Stimulated activated CD8-positive, alpha-beta memory T cell treated with anti-CD3 and anti-CD28 coated beads, Interleukin-15, amount 100 ng/mL, for 24 hours (primary cell): ENCODE measurements at regions not wholly inside any gene's neighbourhood (a gene's known extent, or its start where the extent isn't known, plus 50 kb on each side); places are given as distances from the start of the nearest gene placed in this dataset.

Experiments
- DNase-seq: peaks from one replicate; pipeline ENCODE4 v3.0.0-alpha.2; 2020; ENCODE audit warnings: low read depth

DNA sequence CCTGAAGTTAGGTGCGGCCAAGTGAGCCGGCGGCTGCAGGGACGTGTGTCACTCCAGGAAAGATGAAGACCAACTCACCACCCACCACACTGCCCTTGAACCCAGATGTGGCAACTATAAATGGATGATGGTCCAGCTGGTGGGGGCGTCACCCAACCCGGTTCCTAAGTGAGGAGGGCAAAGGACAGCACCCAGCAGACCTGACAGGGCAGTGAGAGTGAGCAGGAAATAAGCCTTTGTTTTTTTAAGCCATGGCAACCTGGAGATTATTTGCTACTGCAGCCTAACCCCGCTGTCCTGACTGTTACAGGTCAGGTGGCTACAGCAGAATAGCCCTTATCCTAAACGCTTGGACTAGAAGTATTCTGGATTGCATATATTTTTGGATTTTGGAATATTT is 228.9 kb downstream of the CTTN start:
- no peak for DNase-seq

DNA sequence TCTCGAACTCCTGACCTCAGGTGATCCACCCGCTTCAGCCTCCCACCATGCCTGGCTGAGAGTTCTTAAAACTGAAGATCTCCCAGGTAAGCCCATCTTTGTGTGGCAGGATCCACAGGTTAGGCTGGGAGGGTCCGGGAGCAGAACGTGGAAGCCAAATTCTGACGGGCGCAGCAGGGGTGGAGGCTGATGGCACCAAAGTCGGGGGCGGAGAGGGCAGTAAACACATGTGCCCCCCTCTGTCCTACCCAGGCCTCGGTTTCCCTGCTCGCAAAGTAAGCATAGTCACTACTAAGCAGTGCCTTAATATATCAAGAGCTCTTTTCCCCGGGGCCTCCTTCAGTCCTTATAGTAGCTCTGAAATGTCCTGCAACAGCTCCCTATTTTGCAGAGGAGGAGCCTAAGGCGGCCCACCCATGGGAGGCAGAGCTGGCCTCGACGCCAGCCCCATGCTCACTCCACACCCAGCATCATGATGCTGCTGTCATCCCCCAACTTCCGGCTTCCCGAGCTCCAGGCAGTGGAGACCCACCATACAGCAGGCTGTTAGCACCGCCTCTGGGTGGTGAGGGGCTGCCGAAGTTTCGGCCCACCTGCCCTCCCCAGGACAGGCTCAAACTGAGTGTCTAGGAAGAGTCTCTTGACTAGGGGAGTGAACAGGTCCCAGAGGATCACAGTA is 230.0 kb downstream of the CTTN start:
- no peak for DNase-seq

DNA sequence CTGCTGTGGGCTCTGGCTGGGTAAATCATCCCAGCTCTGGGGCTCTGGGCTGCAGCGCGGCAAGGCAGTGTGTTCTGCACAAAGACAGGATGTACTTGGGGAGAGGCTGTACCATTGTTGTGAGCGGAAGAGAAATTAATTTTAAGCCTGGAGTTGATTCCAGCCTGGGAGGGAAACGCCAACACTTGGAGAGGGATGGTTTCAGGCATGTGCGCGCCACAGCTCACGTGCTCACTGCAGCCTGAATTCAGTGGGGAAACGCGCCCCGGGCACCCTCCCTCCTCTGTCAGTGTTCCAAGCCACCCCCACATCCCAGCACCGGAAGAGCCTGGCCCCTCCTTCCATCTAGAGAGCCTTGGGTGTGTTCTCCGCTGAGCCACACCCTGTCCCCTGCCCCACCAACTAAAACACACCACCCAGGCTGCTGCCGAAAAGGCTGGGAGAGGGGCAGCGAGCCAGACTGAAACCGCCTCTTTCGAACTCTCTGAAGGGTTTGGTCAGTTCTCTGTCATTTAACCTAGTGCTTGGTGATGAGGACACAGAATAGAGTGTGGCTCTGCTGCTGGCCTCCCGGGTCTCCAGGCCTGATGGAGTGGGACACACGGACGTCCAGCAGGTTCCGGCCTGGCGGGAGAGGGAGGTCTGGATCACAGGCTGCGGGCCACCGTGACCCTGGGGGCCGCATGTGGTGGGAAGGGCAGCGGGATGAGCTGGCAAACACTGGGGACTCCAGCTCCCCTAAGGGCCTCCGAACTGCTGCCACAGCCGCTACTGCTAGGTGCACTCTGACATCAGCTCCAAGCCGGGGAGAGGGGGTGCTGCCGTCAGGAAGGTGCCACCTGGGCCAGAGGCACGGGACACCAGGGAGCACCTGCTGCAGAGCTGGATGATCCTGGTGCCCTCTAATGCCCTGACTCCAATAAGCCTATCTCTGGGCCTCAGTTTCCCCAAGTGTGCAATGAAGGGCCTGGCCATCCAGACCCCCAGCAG is 230.8 kb downstream of the CTTN start:
- DNase-seq: no peak

DNA sequence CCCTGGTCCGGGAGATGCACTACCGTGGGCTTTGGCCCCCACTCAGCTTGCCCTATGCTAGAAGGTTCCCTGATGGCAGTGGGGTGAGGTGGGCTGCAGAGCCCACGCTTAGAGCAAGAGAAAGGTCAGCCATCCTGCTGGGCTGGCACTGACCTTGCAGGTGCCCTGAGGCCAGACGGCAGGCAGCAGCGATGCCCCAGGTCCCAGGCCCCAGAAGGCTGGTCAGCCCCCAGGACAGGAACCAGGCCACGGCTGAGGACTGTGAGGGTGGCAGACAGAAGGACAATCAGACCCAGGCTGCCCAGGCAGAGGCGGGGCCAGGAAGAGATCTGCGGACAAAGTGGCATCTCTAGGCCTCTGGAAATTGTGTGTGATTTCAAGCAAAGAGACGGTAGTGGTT is 231.7 kb downstream of the CTTN start:
- DNase-seq: no peak

DNA sequence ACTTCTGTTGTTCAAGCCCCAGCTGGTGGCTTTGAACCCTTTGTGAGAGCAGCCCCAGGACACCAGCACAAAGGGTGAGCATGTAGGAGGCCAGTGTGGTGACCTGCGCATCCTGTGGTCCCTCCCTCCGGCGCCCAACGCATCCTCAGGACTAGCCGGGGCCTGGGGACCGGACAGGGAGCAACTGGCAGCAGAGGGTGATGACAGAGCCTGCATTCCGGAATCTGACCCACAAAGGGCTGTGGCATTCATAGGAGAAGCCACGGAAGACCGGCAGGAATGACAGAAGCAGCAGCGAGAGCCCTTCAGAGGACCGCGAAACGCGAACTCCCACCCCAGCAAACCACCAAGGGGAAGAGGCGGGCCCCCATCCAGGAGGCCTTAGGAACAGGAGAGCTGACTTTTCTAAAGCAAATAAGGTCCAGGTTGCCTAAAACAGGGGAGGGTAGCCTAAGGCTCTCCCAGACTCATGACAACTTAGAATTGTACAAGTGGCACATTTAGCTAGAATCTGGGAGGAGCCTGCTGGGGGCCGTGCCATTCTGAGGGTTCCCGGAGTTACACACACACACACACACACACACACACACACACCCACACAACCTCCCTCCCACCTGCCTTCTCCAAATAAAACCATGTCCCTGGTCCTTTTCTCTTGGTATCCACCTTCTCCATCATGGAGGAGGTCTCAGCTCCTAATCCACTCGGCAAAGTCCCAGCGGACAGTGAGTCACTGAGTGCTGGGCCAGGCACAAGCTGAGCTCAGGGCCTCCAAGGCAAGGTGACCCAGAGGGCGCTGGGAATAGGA is 232.7 kb downstream of the CTTN start:
- no peak for DNase-seq

DNA sequence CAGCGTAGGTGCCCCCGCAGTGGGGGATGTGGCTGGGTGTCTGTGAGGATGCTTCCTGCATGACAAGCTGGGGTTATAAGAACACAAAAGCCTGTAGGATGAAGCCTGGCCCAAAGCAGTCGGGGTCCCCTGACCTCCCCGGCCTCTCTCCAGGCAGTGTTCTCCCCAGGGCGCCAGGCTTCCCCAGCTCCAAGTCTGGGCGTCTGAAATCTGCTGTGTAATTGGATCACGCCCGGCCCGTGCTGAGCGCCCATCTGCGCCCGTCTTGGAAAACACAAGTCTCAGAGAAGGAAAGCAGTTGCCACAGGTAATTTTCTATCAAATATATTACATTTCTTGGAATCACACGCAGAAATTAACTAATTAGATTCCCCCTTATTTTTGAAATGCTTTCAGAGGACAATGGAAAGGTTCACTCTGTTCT is 233.3 kb downstream of the CTTN start:
- no peak for DNase-seq

DNA sequence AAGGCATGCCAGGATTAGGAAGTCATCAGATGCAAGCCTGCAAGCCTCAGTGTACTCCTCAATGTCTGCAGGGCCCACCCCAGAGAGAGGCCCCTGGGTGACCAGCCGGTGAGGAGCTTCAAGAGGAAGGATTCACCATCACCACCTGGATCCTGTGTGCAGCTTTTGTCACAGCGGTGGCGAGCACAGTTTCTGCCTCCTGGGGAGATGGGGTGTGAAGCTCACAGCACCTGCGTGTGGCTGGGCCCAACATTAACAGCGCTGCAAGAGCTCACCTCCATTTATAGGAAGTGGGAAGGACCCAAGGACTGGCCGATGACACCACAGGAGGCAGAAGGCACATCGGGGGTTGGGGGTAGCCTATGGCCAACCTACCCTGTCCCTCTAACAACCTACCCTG is 235.3 kb downstream of the CTTN start:
- DNase-seq: no peak

DNA sequence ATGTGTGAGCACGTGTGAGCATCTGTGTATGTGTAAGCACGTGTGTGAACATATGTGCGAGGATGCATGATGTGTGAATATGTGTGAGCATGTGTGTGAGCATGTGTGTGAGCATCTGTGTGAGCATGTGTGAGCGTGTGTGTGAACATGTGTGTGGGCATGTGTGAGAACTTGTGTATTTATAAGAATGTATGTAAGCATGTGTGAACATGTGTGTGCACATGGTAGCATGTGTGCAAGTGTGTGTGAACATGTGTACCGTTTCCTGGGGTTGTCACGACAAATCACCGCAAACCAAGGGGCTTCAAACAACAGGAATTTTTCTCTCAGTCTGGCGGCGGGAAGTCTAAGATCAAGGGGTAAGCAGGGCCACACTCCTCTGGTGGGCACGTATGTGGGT is 238.3 kb downstream of the CTTN start:
- no peak for DNase-seq

DNA sequence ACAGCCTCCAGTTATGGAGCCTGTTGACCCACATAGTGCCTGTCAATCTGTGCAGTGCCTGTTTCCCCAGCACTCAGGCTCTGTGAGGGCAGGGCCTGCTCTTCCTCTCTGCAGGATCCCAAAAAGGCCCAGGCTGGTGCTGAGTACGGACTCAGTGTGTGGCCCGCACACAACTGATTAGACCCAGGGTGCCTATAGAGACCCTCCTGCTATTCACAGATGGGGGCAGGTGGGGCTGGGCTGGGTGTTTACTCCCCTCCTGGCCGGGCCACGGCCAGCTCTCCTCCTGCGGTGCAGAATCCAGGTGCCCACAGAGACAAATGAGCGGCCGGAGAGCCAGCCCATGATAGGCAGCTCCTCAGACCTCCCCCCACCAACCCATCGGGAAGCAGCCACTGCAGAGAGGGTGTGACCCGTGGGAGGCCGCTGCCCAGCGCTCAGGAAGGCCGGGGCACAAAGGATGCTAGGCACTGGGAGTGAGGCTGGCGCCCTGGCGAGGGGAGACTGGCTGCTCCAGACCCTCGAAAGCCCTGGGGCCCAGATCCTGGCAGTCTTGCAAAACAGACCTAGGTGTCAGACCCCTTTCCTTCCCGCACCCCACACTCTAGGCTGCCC is 239.0 kb downstream of the CTTN start:
- no peak for DNase-seq

DNA sequence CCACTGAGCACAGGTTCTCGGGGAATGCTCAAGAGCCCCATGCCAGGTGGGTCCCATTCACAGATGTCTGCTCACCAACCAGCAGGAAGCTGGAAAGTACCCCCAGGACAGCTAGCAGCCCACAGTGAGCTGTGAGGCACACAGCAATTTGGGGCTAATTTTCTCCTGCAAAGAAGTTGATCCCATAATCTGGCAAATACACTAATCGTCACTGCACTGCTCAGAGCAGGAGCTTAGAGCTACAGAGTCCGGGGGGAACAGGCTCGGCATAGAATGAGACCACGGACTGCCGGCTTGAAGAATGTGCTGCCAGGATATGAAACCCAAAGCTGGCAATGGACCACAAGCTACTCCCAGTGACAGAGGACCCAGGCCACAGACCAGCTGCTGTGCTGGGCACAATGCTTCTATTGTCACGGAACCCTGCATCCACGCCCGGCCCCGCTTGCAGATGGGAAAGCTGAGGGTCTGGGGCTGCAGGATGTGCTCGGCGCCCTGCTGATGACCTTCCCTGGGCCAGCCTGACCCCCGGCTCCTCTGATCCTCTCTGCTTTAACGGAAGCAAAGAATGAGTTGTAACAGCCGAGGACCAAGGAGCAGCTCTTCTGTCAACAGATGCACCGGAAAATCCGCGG is 239.7 kb downstream of the CTTN start:
- DNase-seq: no peak

DNA sequence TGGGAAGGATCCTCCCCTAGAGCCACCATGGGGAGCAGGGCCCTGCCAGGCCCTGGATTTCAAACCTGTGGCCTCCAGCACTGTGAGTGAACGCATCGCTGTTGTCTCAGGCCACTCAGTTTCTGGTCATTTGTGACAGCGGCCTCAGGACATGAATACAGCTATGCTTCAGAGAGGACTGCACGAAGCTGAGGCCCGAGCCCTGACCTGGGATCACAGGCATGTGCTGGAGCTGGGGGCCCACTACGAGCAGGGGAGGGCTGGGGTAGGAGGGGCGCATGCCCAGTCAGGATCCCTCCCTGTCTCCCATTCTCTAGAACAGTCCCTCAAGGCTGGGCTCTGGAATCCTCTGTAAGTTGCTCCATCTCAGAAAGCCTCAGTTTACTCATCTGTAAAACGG is 242.1 kb downstream of the CTTN start:
- no peak for DNase-seq

DNA sequence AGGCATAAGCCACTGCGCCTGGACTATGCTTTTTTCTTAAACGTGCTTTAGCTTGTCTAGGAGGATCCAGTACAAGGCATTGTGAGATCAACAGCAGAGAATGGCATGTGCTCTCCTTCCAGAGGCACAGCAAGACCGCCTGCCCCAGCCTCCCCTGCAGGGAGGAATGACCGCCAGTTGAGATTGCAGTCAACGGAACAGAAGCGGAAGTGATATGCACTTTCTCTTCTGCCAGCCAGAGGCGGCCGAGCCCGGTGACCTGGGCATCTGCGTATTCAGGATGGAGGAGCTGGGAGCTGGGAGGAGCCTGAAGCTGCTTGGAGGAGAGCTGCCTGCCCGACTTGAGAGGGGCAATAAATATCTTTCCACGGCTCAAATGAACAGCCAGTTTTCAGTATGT is 243.0 kb downstream of the CTTN start:
- no peak for DNase-seq

DNA sequence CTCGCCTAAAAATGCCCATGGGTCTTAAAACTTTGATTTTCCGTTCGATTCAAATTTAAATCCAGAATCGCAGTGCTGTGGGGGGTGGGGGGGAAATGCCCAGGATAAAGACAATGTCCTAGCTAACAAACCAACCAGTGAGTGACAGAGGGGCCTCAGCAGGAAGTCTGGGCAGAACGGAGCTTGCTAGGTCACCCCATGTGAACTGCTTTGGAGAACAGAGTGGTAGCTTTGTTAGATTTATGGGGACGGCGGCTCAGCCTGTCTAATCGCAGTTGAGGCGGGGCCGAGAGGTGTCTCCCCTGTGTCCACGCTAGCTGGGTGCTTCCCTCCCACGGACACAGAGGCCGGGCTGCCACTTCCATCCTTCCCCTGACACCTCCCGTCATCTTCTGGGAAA is 243.9 kb downstream of the CTTN start:
- no peak for DNase-seq

DNA sequence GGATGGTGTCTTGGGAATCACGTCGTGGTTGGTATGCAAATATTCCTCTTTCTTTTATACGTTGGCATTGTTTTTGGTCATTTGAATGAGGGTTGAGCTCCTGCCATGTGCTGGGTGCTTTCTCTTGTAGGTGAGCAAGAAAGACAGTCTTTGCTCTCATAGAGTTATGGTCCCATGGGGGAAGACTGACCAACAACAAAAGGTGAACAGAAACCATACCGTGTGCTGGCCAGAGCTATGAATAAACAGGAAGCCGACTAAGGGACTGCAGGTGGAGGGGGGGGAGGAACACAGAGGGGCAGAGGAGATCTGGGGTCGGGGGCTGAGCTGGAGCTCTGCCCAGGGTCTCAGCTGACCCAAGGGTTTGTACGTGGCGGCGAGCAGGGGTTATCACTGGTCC is 245.3 kb downstream of the CTTN start:
- DNase-seq: no peak

DNA sequence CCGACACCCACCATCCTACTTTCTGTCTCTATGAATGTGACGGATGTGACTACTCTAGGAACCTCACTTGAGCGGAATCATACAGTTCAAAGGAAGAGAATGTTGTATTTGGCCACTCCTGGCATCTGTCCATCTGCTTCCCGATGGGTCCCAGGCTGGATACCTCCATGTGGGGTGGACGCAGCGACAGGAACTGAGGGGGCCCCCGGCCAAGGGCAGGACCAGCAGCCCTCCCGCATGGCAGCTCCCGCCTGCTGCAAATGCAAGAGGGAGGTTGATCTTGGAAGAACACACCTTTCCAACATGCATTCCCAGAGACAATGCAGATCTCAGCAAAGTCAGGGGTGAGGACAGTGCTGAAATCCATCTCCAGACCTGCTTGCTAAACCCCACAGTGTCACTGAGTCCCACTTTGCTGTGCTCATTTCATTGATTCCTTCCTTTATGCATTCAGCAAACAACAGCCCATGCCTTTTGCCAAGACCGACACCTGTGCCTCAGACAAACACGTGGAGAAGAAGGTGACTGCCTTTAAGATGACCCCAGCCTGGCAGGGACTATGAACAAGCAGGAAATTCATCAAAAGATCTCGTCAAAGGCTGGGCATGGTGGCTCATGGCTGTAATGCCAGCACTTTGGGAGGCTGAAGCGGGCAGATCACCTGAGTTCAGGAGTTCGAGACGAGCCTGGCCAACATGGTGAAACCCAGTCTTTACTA is 246.2 kb downstream of the CTTN start:
- DNase-seq: no peak

DNA sequence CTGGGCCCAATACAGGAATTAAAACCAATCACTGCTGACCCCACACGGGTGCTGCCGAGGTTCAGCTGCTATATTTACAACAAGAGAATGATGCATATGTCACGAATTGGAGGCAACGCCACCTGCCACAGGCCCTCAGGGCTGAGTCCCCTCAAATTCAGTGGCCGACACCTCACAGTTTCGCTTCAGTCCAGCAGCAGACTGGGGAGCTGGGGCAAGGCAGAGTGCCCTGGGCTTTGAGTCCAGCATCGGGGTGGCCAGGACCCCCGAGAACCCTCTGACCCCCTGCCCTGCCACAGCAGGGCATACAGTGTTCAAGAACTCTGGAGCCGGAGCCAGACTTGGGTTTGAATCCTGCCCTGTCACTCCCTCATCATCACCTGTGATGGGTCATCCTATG is 247.2 kb downstream of the CTTN start:
- DNase-seq: no peak

DNA sequence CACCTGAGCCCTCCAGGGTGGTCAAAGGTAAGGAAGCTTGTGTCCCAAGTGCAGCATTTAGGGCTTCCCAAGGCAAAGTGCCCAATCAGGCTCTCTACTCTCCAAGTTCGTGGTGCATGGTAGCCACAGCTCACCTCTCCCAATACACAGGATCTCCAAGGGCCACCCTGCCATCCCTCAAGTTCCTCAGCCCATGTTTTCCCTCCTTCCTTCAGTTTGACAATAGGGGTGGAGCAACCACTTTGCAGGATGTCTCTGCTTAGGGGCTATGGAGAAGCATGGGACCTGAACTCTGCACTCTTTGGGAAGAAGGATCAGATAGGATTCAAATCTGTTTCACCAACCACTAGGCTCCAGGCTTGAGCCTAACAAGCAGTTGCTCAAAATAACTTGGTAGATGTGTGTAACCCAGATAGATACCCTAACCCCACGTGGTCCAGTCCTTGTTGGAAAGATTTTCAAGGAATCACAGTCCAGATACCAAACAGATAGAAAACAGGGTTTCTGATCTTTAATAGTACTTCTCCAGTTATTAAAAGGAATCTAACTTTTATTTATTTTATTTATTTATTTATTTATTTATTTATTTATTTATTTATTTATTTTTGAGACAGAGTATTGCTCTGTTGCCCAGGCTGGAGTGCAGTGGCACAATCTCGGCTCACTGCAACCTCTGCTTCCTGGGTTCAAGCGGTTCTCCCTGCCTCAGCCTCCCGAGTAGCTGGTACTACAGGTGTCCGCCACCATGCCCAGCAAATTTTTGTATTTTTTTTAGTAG is 248.1 kb downstream of the CTTN start:
- no peak for DNase-seq

DNA sequence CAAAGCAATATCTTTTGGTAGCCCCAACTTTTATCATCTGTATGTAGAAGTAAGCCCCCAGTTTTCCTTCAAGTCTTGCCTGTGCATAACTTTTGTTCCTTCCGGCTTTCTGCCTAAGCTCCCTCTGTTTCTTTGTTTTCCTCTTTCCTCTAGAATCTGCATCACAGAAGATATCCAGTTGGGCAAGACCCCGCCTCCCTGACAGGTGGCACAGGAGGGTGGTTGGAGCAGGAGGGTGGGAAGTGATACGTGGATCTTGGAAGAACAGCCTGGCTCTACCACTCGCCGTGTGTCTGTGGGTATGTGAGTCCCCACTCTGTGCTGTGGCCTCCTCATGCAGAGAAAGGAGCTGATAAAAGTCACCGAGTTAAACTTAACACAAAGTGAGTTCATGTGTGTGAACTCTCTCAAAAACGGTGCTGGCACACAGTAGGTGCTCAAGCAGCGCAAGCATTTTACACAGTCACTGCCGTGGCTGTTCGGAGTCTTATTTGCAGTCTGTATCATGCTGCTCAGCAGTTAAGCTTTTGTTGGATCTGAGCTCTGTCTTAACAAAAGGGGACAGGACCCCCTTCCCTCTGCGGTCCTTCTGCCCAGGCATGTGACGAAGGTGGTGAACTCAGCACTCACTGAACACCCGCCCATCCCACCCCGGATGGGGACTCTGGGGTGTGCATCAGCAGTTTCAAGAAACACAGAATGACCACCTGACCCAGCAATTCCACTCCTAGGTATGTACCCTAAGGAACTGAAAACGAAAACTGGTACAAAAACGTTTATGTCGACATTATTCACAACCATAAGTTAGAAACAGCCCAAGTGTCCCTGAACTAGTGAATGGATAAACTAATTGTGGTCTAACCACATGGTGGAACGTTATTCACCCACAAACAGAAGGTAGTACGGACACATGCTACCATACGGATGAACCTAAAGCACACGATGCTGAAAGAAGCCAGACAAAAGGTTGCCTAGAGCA is 249.1 kb downstream of the CTTN start:
- DNase-seq: no peak
